Breast epithelium (tissue), 4 donors: ENCODE measurements at regions not wholly inside any gene's neighbourhood (a gene's known extent, or its start where the extent isn't known, plus 50 kb on each side); places are given as distances from the start of the nearest gene placed in this dataset.

Source experiments
- DNase-seq, 2 donors: peaks; one replicate each; pipeline ENCODE4 v3.0.0-alpha.2; 2019; ENCODE audit warnings: low spot score in 2 of 2
- H3K27ac ChIP-seq, 2 donors: fragments of 200-600 bp; sonication (generic) in 1 of 2; one replicate each; pipeline ENCODE4 v1.5.1; 2016 to 2019; ENCODE audit warnings: mild to moderate bottlenecking in 1 of 2
- H3K27me3 ChIP-seq, 2 donors: fragments of 200-600 bp; sonication (generic) in 1 of 2; one replicate each; pipeline versions ENCODE4 v1.5.1 to v1.6.0; 2017 to 2019; ENCODE audit warnings: control low read depth in 1 of 2, mild to moderate bottlenecking in 1 of 2
- H3K36me3 ChIP-seq: fragments of 200-600 bp; one replicate; pipeline ENCODE4 v1.5.1; 2019
- H3K4me1 ChIP-seq, 2 donors: fragments of 200-600 bp; sonication (generic); one replicate each; pipeline ENCODE4 v1.5.1; 2016 to 2019; ENCODE audit warnings: control low read depth in 1 of 2
- H3K4me3 ChIP-seq, 3 donors: fragments of 200-600 bp; sonication (generic); 1 replicate in 2 of 3; 2 replicates in 1 of 3; pipeline ENCODE4 v1.5.1; 2016 to 2019; ENCODE audit warnings: mild to moderate bottlenecking in 3 of 3, moderate library complexity in 2 of 3
- H3K9me3 ChIP-seq, 2 donors: fragments of 200-600 bp; sonication (generic) in 1 of 2; one replicate each; pipeline ENCODE4 v1.5.1; 2016 to 2019; ENCODE audit warnings: control low read depth in 1 of 2
- CTCF ChIP-seq, 3 donors: fragments of 450-650 bp; IDR thresholded peaks; one replicate each; pipeline ENCODE4 v1.5.1; 2016 to 2017; ENCODE audit warnings: antibody characterized with exemption in 3 of 3, mild to moderate bottlenecking in 3 of 3, moderate library complexity in 3 of 3
- POLR2A ChIP-seq: fragments of 450-650 bp; IDR thresholded peaks from one replicate; pipeline ENCODE4 v1.6.1; 2016; ENCODE audit warnings: antibody characterized with exemption, mild to moderate bottlenecking, moderate library complexity
- POLR2AphosphoS5 ChIP-seq, 3 donors: sonication (generic); formaldehyde crosslinking; IDR thresholded peaks; one replicate each; pipeline ENCODE4 v1.6.1; 2017; ENCODE audit warnings: antibody characterized with exemption in 3 of 3
- intact Hi-C: fragments of 100-400 bp; cut with DNase I; formaldehyde crosslinking; loops from one replicate; pipeline ENCODE4 v1.15.1; 2023; ENCODE audit warnings: low total_unique reads

DNA sequence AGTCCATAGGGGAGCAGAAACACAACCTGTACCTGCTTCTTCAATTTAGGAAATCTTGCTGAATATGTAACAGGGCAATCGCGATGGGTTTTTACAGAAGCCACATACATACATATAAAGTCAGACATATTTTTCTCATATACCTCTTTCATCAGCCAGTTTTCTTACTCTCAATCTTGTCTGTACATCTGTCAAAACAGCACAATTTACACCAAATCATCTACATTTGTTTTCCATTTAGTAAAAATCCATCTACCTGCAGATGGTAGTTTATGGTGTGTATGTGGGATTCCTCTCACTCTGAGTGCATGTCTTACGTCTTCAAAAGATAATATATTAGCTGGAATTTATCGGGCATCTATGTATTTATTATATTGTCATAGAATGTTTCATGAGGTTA is 208.7 kb downstream of the ZPLD1 start:
- H3K9me3 ChIP-seq: no peaks in the 10 kb centered on the region
- no peak overlapping the region for H3K27ac ChIP-seq
- no peaks in the 10 kb centered on the region for H3K27me3 ChIP-seq
- no peaks in the 10 kb centered on the region for H3K4me1 ChIP-seq
- DNase-seq: no peak
- intact Hi-C loops: no loop called here
- H3K4me3 ChIP-seq: no peak overlapping the region
- H3K36me3 ChIP-seq: no peaks in the 10 kb centered on the region
- TF ChIP-seq POLR2AphosphoS5 (IDR thresholded peaks at IDR 0.05) (no peak), POLR2A (no peak), CTCF (IDR thresholded peaks at IDR 0.05) (no peak)

- no peaks in the 10 kb centered on the region for H3K9me3 ChIP-seq
- TF ChIP-seq POLR2A: no peak
- no peak for TF ChIP-seq CTCF (IDR thresholded peaks at IDR 0.05)
- no peak for TF ChIP-seq POLR2AphosphoS5 (IDR thresholded peaks at IDR 0.05)
Observed at GRCh38 chr3:102646557-102646956, 211.7 kb downstream of the ZPLD1 start.

DNA sequence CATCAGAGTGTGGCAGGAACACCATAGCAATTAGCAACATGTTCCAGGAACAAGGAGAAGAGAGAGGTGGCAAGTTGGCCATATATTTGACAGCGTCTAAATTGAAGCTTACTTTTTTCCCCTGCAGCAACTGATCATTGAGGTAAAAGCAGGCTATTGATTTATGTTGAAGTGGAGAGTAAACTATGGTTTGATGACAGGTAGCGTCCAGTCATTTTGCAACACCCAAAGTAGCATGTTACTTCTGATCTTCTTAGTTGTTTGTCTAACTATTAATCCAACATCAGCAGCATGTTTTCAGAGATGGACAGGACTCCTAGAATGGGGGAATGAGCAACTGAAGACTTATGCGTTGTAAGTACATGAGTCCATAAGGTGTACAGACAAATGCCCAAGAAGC is 225.8 kb downstream of the ZPLD1 start:
- intact Hi-C loops: no loop called here
- no peak overlapping the region for H3K27ac ChIP-seq
- no peaks in the 10 kb centered on the region for H3K4me1 ChIP-seq
- H3K36me3 ChIP-seq: no peaks in the 10 kb centered on the region
- H3K9me3 ChIP-seq: no peaks in the 10 kb centered on the region
- no peak overlapping the region for H3K4me3 ChIP-seq
- no peak for DNase-seq
- TF ChIP-seq CTCF (IDR thresholded peaks at IDR 0.05) (no peak), POLR2AphosphoS5 (IDR thresholded peaks at IDR 0.05) (no peak), POLR2A (no peak)
- H3K27me3 ChIP-seq: no peaks in the 10 kb centered on the region

More at GRCh38 chr3:102646557-102646956, 211.7 kb downstream of the ZPLD1 start:
- Histone ChIP-seq H3K4me1 (no peaks in the 10 kb centered on the region), H3K27ac (no peak overlapping the region), H3K36me3 (no peaks in the 10 kb centered on the region), H3K4me3 (no peak overlapping the region), H3K27me3 (no peaks in the 10 kb centered on the region)
- no peak for DNase-seq
- intact Hi-C loops: no loop called here

DNA sequence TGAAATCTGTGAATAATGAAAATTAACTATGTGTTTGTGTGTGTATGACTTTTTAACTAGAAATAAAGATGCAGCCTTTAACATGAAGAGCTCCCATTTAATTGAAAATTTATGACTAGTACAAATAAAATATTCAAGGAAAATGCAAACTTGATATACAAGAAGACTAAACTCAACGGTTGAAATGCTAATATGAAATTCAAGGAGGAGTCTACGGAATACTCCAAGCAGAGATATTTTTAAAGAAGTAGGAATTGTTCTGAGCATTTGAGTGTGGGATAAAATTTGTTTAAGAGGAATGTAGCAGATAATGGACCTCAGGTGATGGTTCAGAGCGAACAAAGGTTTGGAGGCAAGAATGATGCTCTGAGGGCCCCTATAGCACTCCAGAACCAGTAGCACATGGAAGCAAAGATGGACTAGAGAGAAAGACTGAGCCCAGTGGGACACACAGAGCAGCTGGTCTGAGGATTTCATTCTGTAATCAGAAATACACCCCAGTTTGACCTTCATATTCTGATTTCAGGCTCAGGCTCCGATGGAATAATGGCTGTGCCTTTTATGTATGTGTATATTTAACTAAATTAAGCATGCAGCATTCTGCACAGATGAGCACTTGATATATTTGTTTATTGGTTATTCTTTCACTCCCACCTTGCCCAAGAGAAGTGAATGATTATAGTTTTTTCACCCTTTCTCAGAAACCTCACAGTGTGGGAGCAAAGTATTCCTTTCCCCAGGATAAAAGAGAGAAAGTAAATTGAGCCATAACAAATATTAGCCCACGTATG is 227.1 kb downstream of the ZPLD1 start:
- no peaks in the 10 kb centered on the region for H3K27me3 ChIP-seq
- TF ChIP-seq POLR2A (no peak), CTCF (IDR thresholded peaks at IDR 0.05) (no peak), POLR2AphosphoS5 (IDR thresholded peaks at IDR 0.05) (no peak)
- H3K4me3 ChIP-seq: no peak overlapping the region
- intact Hi-C loops: loop anchor here (1.0 kb wide), 1 partner anchor 19 kb away; no protein-coding TSS in a partner anchor
- H3K27ac ChIP-seq: no peak overlapping the region
- no peaks in the 10 kb centered on the region for H3K9me3 ChIP-seq
- no peaks in the 10 kb centered on the region for H3K36me3 ChIP-seq
- DNase-seq: no peak
- H3K4me1 ChIP-seq: no peaks in the 10 kb centered on the region

DNA sequence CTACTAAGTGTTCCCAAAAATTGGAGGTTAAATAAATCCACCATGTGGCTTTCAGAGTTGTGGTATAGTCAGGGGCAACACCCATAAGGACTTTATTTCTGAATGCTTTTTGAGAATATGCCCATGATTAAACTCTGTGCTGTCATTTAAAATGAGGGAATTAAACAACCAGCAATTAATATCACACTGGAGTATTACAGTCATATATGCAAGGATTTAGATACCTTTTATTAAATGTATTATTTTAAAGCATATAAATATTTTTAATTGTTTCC is 227.6 kb downstream of the ZPLD1 start:
- no peak overlapping the region for H3K27ac ChIP-seq
- no peak for DNase-seq
- no peak overlapping the region for H3K4me3 ChIP-seq
- intact Hi-C loops: loop anchor here (1.0 kb wide), 1 partner anchor 19 kb away; no protein-coding TSS in a partner anchor
- no peaks in the 10 kb centered on the region for H3K27me3 ChIP-seq
- no peaks in the 10 kb centered on the region for H3K36me3 ChIP-seq
- H3K9me3 ChIP-seq: no peaks in the 10 kb centered on the region
- no peaks in the 10 kb centered on the region for H3K4me1 ChIP-seq
- no peak for TF ChIP-seq POLR2A
- TF ChIP-seq CTCF (IDR thresholded peaks at IDR 0.05): no peak
- TF ChIP-seq POLR2AphosphoS5 (IDR thresholded peaks at IDR 0.05): no peak
